ENCODE measurements at regions not wholly inside any gene's neighbourhood (a gene's known extent, or its start where the extent isn't known, plus 50 kb on each side); places are given as distances from the start of the nearest gene placed in this dataset.
"Not testable (repeated sequence)": the region's sequence is repeated elsewhere in the genome, so short reads cannot be mapped to it uniquely, and the experiment has no call there.

DNA sequence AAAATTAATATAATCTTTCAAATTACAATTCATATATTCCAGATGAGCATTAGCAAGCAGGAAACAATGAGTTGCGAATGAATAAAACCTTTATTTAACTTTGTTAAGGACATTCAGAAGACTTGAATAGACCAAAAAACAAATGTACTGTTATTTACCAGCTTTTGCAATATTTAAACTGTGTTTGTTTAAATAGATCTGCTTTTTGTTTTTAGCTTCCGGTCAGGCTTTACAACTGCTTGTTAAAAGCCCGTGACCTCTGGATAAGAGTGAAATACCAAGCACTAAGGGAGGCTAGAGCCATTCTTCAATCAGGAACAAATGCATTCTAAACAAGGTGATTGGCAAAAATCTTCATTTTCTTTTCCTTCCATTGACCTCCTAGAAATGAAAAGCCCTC lies 184.9 kb upstream of the GNAI1 start:
- Mint-ChIP-seq H3K9me3 (peaks cover 16% of the 10 kb centered on the region), H3K4me3 (no peak overlapping the region), H3K4me1 (no peaks in the 10 kb centered on the region), H3K27ac (no peak overlapping the region), H3K36me3 (no peaks in the 10 kb centered on the region)
- DNase-seq (ENCODE audit: low spot score in 2 of 2): no peak
- ATAC-seq: no peak

DNA sequence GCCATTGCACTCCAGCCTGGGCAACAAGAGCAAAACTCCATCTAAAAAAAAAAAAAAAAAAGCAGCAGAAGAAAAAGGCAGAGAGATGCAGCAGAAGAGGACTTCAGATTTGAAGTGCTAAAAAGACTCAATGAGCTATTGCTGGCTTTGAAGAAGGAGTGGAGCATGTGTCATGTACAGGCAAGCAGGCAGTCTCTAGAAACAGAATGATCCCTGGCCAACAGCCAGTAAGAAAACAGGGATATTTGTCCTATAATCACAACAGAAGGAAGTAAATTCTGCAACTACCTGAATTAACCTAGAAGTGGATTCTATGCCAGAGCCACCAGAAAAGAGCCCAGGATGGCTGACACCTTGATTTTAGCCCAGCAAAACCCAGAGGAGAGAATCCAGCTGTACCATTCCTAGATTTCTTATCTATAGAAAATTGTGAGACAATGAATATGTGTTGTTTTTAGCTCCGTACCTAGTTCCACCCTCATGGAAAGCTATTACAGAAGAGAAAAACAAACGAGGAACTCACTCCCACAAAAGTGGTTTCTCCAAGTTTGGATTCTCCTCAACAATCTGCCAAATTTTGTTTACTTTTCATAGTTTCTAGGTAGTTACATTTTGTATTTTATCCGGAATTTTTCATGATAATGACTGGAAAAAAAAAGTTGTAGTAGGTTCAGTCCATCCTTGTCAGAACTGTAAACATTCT lies 198.2 kb upstream of the GNAI1 start:
- Mint-ChIP-seq H3K27ac (no peak overlapping the region), H3K4me3 (no peak overlapping the region), H3K36me3 (no peaks in the 10 kb centered on the region), H3K9me3 (peaks cover 20% of the 10 kb centered on the region), H3K4me1 (no peaks in the 10 kb centered on the region)
- ATAC-seq (no peak), DNase-seq (ENCODE audit: low spot score in 2 of 2) (no peak)

DNA sequence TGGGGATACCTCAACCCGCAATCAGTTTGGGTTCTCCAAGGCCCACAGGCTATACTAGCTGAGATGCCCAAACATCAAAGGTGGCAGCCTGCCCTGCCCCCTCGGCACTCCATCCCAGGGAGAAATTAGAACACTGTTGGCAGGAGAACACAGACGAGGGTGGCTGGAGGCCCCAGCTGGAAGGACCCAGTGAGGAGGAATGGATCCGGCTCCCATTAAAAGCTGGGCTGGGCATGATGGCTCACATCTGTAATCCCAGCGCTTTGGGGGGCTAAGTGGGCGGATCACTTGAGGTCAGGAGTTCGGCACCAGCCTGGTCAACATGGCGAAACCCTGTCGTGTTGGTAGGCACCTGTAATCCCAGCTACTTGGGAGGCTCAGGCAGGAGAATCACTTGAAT lies 199.9 kb upstream of the GNAI1 start:
- Mint-ChIP-seq H3K4me1 (no peaks in the 10 kb centered on the region), H3K36me3 (no peaks in the 10 kb centered on the region), H3K9me3 (peaks cover 24% of the 10 kb centered on the region), H3K27ac (no peak overlapping the region), H3K4me3 (no peak overlapping the region)
- no peak for ATAC-seq
- DNase-seq (ENCODE audit: low spot score in 2 of 2): no peak

DNA sequence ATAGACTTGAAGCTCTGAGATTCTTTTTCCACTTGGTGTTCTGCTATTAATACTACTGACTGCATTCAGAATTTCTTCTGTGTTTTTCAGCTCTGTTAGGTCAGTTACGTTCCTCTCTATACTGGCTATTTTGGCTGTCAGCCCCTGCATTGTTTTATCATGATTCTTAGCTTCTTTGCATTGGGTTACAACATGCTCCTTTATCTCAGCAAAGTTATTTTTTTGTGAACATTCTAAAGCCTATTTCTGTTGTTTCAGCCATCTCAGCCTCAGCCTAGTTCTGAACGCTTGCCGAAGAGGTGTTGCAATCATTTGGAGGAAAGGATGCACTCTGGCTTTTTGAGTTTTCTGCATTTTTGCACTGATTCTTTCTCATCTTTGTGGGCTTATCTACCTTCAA lies 201.5 kb upstream of the GNAI1 start:
- no peak for DNase-seq (ENCODE audit: low spot score in 2 of 2)
- Mint-ChIP-seq H3K27ac (no peak overlapping the region), H3K4me1 (no peaks in the 10 kb centered on the region), H3K36me3 (no peaks in the 10 kb centered on the region), H3K4me3 (no peak overlapping the region), H3K9me3 (peaks cover 27% of the 10 kb centered on the region)
- ATAC-seq: no peak

DNA sequence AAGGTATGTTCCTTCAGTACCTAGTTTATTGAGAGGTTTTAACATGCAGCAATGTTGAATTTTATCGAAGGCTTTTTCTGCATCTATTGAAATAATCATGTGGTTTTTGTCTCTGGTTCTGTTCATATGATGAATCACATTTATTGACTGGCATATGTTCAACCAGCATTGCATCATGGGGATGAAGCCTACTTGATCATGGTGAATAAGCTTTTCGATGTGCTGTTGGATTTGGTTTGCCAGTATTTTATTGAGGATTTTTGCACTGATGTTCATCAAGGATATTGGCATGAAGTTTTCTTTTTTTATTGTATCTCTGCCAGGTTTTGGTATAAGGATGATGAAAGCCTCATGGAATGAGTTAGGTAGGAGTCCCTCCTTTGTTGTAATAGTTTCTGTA lies 204.0 kb upstream of the GNAI1 start:
- H3K27ac Mint-ChIP-seq: no peak overlapping the region
- no peaks in the 10 kb centered on the region for H3K4me1 Mint-ChIP-seq
- no peaks in the 10 kb centered on the region for H3K36me3 Mint-ChIP-seq
- DNase-seq (ENCODE audit: low spot score in 2 of 2) (no peak), ATAC-seq (no peak)
- H3K4me3 Mint-ChIP-seq: no peak overlapping the region
- peaks cover 24% of the 10 kb centered on the region for H3K9me3 Mint-ChIP-seq

DNA sequence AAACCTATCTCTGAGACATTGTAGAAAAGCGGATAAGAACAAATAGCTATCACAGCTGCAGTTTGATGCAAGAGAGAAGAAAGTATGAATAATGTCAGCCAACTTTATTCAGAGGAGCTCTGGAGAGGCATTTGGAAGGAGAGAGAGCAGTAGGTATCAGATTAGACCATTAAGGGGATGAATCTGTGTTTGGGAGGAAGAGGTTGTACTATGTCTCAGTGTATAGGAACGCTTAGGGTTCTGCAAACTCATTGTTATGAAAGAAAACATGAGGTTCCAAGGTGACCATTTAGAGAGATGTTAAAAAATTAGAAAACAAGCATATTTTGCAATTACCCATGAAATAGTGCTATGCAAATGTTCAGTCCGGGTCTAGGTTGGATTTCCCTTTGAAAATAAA lies 207.5 kb upstream of the GNAI1 start:
- Mint-ChIP-seq H3K4me3 (no peak overlapping the region), H3K9me3 (peaks cover 26% of the 10 kb centered on the region), H3K4me1 (no peaks in the 10 kb centered on the region), H3K27ac (no peak overlapping the region), H3K36me3 (no peaks in the 10 kb centered on the region)
- ATAC-seq (no peak), DNase-seq (ENCODE audit: low spot score in 2 of 2) (no peak)

DNA sequence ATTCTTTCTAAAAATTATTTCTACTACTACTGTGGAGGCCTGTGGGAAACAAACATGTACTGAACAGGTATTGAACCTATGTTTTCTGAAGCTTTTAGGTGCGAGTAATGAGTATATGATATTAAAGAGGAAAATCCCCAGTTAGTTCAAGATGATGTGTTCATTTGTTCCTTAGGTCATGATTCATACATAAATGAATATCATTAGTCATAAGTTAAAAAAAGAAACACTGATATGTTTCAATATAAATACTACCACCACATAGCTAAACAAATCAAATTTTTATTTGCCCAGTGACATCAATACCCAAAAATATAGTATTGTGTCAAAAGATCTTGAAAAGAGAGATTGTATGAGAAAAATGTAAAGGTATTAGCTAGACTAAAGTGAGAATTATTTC lies 210.7 kb upstream of the GNAI1 start:
- Mint-ChIP-seq H3K27ac (no peak overlapping the region), H3K4me3 (no peak overlapping the region), H3K4me1 (no peaks in the 10 kb centered on the region), H3K36me3 (no peaks in the 10 kb centered on the region), H3K9me3 (peaks cover 20% of the 10 kb centered on the region)
- DNase-seq (ENCODE audit: low spot score in 2 of 2) (no peak), ATAC-seq (no peak)

DNA sequence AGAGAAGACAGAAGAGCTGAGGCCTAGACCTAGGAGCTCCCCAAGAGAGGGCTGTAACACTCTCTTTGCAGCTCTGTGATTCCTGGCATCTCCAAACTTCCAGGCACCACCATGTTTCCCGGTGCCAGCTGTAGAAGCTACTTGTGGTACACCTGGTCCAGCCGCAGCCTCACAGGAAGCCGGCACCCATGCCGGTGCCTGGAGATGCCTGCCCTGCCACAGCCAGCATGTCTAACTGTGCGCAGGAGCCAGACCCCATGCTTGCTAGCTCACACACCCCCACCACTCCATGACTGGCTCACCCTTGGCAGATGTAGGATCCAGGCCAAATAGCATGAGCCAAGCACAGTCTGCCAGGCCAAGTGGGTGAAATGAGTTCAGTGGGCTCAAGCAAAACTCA lies 211.7 kb upstream of the GNAI1 start:
- ATAC-seq (no peak), DNase-seq (ENCODE audit: low spot score in 2 of 2) (no peak)
- Mint-ChIP-seq H3K4me1 (no peaks in the 10 kb centered on the region), H3K4me3 (no peak overlapping the region), H3K9me3 (peaks cover 19% of the 10 kb centered on the region), H3K27ac (no peak overlapping the region), H3K36me3 (no peaks in the 10 kb centered on the region)

DNA sequence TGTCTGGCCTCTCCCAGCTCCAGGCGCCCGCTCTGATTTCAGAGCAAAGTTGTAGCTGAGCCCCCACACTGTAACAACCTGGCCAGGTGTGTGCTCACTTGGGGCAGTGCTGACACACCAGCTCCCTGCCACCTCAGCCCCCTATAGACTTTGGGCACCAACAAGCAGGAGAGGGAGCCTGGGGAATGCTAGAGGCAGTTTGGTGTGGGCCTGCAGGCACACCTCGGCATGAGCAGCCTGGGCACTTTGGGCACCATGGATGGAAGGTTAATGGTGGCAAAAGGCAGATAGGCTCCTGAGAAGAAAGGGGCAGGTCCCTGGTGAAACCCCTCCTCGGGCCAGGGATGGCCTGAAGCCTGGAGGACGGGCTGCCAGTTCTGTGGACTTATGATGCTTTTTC lies 212.7 kb upstream of the GNAI1 start:
- H3K27ac Mint-ChIP-seq: no peak overlapping the region
- peak; percentile 21 for ATAC-seq
- no peaks in the 10 kb centered on the region for H3K4me1 Mint-ChIP-seq
- no peaks in the 10 kb centered on the region for H3K36me3 Mint-ChIP-seq
- no peak for DNase-seq (ENCODE audit: low spot score in 2 of 2)
- peaks cover 20% of the 10 kb centered on the region for H3K9me3 Mint-ChIP-seq
- no peak overlapping the region for H3K4me3 Mint-ChIP-seq

DNA sequence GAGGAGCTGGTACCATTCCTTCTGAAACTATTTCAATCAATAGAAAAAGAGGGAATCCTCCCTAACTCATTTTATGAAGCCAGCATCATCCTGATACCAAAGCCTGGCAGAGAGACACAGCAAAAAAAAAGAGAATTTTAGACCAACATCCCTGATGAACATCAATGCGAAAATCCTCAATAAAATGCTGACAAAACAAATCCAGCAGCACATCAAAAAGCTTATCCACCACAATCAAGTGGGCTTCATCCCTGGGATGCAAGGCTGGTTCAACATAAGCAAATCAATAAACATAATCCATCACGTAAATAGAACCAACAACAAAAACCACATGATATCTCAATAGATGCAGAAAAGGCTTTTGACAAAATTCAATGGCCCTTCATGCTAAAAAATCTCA lies 216.0 kb upstream of the GNAI1 start:
- H3K4me3 Mint-ChIP-seq; H3K4me1 Mint-ChIP-seq; H3K36me3 Mint-ChIP-seq; H3K27ac Mint-ChIP-seq; DNase-seq (ENCODE audit: low spot score in 2 of 2); ATAC-seq: not testable (repeated sequence)
- peaks cover 23% of the 10 kb centered on the region for H3K9me3 Mint-ChIP-seq

DNA sequence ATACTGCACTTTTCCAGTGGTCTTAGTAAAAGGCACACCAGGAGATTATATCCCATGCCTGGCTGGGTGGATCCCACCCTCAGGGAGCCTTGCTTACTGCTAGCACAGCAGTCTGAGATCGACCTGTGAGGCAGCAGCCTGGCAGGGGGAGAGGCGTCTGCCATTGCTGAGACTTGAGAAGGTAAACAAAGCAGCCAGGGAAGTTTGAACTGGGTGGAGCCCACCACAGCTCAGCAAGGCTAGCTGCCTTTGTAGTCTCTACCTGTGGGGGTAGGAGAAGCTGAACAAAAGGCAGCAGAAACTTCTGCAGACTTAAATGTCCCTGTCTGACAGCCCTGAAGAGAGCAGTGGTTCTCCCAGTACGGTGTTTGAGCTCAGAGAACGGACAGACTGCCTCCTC lies 219.3 kb upstream of the GNAI1 start:
- not testable (repeated sequence) for H3K27ac Mint-ChIP-seq; DNase-seq (ENCODE audit: low spot score in 2 of 2); H3K4me3 Mint-ChIP-seq; ATAC-seq; H3K36me3 Mint-ChIP-seq; H3K4me1 Mint-ChIP-seq
- peaks cover 30% of the 10 kb centered on the region for H3K9me3 Mint-ChIP-seq

DNA sequence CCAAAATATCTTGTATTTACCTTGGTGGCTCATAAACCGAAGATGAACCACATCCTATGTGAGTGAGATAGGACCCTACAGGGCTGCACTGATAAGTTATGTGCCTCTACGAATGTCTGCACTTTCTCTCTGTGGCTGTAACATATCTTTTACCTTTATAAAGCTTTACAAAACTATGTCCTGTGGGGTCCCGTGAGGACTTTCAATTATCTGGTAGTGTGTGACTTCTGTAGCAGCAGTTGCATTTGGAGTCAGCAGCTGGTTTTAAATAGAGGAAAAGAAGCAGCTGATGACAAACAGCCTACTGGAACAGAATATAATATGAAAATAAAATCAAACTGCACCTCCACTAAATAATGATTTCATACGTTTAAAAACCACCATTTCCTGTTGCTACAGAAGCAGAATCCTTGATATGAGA lies 222.4 kb upstream of the GNAI1 start:
- no peak for DNase-seq (ENCODE audit: low spot score in 2 of 2)
- Mint-ChIP-seq H3K4me3 (no peak overlapping the region), H3K9me3 (peaks cover 32% of the 10 kb centered on the region), H3K36me3 (no peaks in the 10 kb centered on the region), H3K27ac (no peak overlapping the region), H3K4me1 (no peaks in the 10 kb centered on the region)
- no peak for ATAC-seq

DNA sequence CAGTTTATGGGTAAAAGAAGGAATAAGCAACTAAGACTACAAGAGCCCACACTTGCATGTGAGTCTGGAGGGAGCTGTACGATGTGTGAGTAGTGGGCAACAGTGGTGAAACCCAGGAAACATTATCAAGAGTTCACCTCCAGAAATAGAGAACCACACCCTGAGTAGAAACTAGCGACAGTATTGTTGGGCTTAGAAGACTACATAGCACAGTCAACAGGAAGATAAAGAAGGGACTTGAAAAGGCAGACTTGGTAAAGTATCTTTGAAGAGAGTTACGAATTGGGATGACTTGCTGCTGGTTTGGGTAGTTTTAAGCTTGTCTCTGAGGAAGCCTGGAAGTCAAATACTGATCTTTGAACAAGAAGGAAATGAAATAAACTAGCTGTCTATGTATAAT lies 223.2 kb upstream of the GNAI1 start:
- DNase-seq (ENCODE audit: low spot score in 2 of 2) (no peak), ATAC-seq (no peak)
- peaks cover 31% of the 10 kb centered on the region for H3K9me3 Mint-ChIP-seq
- no peak overlapping the region for H3K4me3 Mint-ChIP-seq
- no peaks in the 10 kb centered on the region for H3K36me3 Mint-ChIP-seq
- no peaks in the 10 kb centered on the region for H3K4me1 Mint-ChIP-seq
- H3K27ac Mint-ChIP-seq: no peak overlapping the region

DNA sequence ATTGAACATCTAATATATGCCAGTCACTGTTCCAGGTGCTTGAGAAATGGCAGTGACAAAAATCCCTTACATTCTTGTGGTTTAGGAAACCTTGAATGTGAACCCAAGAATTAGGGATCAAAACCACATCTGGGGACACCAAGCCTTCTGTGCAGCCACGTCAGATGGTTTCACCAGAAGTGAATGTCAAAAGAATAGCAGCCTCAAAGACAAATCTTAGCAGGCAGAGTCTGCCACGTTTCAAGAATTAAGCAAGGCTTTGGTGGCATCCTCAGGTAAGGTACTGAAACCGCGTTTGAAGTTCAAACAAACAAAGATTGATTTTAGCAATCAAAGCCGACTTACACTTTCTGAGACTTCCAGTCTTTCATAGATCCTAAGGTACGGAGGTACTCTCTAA lies 225.5 kb upstream of the GNAI1 start:
- H3K27ac Mint-ChIP-seq: no peak overlapping the region
- H3K4me1 Mint-ChIP-seq: no peaks in the 10 kb centered on the region
- DNase-seq (ENCODE audit: low spot score in 2 of 2) (no peak), ATAC-seq (no peak)
- H3K9me3 Mint-ChIP-seq: peaks cover 28% of the 10 kb centered on the region
- H3K36me3 Mint-ChIP-seq: no peaks in the 10 kb centered on the region
- no peak overlapping the region for H3K4me3 Mint-ChIP-seq

DNA sequence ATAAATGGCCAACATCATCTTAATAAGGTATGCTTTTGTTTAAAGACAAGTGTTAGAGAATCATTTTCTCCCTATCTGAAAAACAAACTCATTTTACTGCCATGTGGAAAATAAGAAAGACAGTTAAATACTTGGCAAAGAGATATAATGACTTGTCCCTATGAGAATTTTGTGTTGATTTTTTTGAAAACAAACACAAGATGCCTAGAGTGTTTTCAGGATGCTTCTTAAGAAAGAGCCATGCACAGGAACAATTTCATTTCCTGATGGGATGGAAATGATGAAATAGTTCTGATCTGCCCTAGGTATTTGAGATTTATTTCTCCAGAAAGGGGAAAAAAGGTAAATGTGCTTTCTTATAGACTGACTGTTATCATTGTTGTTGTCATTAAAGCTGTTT lies 237.5 kb upstream of the GNAI1 start:
- Mint-ChIP-seq H3K9me3 (peaks cover 16% of the 10 kb centered on the region), H3K4me3 (no peak overlapping the region), H3K4me1 (no peaks in the 10 kb centered on the region), H3K27ac (no peak overlapping the region), H3K36me3 (no peaks in the 10 kb centered on the region)
- no peak for DNase-seq (ENCODE audit: low spot score in 2 of 2)
- no peak for ATAC-seq

DNA sequence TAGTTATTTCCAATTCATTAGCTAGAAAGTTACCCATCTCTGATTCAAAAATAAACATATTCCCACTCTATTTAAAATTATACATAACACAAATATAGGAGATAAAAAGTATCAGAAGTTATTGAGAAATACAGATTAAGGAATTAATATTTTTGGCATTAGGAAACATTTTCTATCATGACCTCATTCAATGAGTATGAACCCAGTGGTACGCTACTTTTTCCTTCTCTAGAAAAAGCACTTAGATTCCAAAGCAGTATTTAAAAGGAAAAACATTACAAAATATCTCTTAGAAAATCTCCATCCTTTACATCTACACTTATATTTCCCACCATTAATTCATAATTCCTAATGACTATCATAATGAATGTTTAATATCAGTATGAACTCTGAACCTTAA lies 240.6 kb upstream of the GNAI1 start:
- DNase-seq (ENCODE audit: low spot score in 2 of 2) (no peak), ATAC-seq (no peak)
- Mint-ChIP-seq H3K9me3 (peaks cover 22% of the 10 kb centered on the region), H3K4me3 (no peak overlapping the region), H3K36me3 (no peaks in the 10 kb centered on the region), H3K4me1 (no peaks in the 10 kb centered on the region), H3K27ac (no peak overlapping the region)

DNA sequence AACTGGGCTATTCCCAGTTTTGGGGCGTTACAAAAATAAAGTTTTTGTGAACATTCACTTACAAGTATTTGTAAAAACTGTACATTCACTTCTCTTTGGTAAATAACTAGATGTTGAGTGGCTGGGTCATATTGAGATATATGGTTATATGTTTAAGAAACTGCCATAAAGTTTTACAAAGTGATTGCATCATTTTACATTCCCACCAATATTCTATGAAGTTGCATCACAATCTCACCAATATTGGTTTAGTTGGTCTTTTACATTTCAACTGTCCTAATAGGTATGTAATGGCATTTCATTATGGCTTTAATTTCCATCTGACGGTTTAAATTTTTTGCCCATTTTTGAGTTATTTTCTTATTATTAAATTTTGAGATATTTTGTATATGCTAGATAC lies 251.7 kb upstream of the GNAI1 start:
- Mint-ChIP-seq H3K4me3 (no peak overlapping the region), H3K4me1 (no peaks in the 10 kb centered on the region), H3K9me3 (peaks cover 11% of the 10 kb centered on the region), H3K36me3 (no peaks in the 10 kb centered on the region), H3K27ac (no peak overlapping the region)
- DNase-seq (ENCODE audit: low spot score in 2 of 2) (no peak), ATAC-seq (no peak)

All from stimulated activated effector memory CD8-positive, alpha-beta T cell treated with anti-CD3 and anti-CD28 coated beads, Interleukin-12 subunit alpha, Interleukin-12 subunit beta, amount 100 ng/mL, for 72 hours (primary cell).